Stimulated activated naive CD4-positive, alpha-beta T cell (primary cell): ENCODE measurements at regions not wholly inside any gene's neighbourhood (a gene's known extent, or its start where the extent isn't known, plus 50 kb on each side); places are given as distances from the start of the nearest gene placed in this dataset.
"Not testable (repeated sequence)": the region's sequence is repeated elsewhere in the genome, so short reads cannot be mapped to it uniquely, and the experiment has no call there.

Source experiments
- DNase-seq, 6 experiments: peaks; one replicate each; lab custom pipeline; 2025; lab: John Stamatoyannopoulos, UW

DNA sequence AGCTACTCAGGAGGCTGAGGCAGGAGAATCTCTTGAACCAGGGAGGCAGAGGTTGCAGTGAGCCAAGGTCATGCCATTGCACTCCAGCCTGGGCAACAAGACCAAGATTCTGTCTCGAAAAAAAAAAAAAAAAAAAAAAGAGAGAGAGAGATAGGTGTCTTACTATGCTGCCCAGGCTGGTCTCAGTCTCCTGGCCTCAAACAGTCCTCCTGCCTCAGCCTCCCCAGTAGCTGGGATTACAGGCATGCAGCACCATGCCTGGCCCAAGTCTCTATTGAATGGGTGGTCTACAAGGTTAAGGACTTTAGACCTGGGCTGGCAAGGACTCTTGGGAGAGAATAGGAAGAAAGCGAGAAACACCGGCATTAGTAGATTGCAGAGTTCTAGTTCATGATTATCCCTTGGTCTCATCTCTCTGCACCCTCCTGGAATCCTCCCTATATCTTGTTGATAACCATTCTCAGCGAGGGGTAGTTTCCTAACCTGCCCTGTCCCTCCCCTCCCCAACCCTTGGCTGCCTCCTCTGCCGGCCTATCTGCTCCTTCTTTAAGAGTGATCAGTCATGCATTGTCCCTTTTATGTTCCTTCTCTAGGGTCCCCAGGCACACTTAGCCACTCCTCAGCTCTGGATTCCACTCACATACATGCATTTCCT, 128.1 kb upstream of the MAP1LC3B2 start:
- DNase-seq: no peak

DNA sequence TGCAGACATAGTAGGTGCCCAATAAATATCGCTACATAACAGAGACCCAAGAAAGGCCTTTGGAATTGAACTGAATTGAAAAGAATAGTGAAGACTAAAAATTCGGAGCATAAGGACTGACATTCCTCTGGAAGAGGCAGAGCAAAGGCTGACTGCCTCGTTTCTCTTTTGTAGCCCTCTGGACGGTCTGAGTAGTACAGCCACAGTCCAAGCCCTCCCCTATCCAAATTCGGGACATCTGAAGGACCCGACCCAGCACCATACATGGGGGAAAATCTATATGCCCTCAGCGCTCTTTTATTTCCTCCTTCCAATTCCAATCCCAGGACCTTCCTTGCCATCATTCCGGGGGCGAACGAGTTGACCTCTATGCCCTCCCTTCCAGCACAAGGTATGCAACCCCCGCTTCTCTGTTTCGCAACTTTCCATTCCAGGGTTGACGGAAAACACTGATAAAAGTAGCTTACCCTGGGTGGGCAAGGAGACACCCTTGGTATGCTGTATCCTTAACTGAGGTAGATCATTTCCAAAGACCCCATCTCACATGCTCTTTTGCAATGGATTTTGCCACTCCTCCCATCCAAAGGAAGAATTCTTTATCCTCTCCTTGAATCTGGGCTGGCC, 127.4 kb upstream of the MAP1LC3B2 start:
- no peak for DNase-seq

DNA sequence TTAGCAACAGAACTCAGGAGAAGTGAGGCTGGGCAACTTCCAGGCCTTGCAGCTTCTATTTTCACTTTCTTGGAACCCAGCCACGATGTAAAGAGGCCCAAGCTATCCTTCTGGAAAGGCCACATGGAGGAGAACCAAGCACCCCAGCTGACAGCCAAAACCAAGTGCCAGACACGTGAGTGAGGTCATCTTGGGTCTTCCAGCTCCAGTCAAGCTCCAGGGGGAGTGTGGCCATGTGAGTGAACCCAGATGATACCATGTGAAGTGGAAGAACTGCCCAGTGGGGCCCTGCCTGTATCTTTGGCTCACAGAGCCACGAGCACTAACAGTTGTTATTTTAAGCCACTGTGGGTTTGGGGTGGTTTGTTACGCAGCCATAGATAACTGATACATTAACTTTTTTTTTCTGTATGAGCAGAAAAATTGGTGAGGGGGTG, 126.8 kb upstream of the MAP1LC3B2 start:
- no peak for DNase-seq

DNA sequence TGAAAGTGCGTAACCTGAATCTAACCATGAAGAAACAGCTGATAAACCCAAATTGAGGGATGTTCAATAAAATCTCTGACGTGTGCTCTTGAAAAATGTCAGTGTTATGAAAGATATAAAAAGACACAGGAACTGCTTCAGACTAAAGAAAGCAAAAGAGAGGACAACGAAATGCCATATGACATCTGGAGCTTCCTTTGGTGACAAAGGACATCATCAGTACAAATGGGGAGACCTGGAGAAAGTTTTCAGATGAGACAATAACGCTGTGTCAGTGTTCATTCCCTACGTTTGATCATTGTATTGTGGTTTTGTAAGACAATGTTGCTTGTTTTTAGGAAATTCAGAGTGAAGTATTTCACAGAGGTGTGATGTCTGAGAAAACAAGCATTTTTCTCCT, 125.9 kb upstream of the MAP1LC3B2 start:
- DNase-seq: no peak

DNA sequence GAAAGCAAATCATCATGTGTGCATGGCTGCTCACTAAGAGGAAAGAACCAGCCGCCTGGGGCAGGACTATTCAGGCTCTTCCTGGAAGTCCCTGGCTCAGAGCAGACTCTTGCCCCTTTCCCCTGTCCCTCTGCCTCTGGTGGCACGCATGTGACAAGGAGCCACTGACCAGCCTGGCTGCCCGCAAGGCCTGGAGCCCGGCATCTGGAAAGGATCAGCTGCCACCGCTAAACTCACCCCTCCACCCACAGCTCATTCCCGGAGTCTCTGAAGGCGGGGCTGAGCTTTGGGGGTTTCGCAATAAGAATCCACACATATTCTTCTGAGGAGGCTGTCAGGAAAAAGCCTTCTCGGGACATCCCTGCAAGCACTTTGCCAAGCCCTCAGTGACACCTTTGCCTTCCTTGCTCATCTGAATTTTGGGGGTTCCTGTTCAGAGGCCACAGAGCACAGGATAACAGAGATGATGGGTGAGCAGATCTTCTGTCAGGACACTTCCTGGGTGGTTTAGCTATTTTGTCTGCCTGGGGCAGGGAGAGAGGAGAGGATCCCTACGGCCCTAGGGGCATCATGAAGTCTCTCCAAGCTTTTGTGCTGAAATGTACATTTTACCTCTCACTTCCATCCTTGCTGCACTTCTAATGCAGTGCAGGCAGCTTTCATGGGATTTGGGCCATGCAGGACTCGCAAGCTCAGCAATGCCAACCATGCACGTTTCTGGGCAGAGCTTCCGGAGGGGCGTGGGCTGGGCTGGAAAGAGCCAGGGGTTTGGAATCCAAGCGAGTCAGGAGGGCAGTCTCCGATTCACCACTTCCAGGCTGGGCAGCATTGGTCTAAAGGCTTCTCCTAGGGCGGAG, 124.8 kb upstream of the MAP1LC3B2 start:
- DNase-seq: no peak

DNA sequence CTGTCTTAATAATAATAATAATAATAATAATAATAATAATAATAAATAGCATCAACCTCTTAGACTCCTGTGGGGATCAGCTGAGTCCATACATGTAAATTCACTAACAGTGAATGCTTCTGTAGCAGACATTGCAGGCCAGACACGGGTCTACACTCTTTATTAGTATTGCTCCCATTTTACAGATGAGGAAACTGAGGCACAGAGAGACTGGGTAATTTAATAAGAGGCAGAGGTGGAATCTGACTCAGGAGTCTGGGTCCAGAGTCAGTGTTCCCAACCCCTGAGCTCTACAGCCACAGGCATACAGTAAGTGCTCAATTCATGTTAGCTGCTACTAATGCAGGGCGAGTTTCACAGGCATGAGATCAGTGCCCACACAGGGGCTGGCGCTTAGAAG, 123.2 kb upstream of the MAP1LC3B2 start:
- DNase-seq: no peak

DNA sequence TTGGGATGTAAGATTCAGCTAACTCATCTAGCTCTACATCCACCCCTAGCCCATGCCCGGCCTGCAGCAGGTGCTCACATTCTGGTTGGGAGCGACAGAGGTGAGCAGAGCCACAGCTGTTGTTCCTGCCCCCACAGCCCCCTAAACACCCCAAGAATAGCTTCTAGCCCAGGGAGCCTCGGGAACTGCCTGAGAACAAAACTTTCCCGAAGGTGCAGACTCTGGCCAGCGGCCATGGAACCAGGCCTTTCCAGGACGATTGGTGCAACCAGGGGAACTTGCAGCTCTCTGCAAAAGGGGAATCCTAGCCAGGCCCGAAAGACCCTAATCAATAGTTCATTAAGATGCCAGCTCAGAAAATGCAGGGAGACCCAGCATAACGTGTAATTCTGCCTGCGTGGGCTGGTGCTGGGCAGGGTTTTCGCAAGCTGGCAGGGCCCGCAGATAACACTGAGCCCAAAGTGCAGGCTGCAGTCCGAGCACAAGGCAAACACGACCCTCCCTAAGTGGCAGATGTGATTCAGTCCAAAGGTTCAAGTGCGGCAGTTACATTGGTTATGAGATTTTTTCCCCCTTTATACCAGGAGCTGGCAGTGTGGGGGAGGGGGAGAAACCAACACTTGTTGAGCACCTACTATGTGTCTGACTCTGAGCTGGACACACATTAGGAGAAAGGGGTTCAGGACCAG, 122.5 kb upstream of the MAP1LC3B2 start:
- DNase-seq: no peak

DNA sequence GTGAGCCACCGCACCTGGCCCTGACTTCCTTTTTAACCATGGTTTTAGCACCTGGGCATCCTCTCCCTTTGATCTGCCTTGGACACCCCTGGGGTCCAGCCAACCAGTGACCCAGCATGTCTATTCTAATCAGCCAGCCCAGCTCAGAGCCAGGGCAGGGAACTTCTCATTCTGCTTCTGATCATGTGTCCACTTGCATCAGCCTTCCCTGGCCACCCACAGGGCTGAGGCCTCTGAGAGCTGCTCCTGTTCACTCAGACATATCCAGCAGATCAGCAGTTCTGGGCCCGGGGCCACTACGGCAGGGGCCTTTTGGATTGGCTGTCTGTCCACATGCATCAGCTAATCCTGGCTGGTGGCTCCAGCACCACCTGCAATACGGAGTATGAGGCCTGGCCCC, 117.9 kb upstream of the MAP1LC3B2 start:
- no peak for DNase-seq

DNA sequence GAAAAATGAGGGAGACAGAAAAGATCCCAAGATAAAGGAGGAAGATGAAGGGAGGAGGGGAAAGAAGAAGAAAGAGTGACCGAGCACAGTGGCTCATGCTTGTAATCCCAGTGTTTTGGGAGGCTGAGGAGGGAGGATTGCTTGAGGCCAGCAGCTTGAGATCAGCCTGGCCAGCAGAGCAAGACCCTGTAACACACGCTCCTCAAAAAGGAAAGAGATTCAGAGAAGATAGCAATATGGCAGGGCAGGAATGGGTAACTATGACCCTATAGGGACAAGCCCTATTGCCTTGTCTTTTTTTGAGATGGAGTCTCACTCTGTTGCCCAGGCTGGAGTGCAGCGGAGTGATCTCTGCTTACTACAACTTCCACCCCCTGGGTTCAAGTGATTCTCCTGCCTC, 116.9 kb upstream of the MAP1LC3B2 start:
- no peak for DNase-seq

DNA sequence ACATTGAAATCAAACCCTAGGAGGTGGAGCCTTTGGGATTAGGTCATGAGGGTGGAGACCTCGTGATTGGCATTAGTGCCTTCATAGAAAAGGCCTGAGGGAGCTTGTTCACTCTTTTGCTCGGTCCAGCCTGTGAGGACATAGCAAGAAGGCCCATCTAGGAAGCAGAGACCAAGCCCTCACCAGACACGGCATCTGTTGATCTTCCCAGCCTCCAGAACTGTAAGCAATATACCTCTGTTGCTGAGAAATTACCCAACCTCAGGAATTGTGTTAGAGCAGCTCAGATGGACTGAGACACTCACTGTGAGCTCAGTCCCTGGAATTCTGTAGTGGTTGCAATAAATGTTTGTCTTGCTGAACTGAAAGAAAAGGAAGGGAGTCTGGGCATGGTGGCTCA, 116.2 kb upstream of the MAP1LC3B2 start:
- no peak for DNase-seq

DNA sequence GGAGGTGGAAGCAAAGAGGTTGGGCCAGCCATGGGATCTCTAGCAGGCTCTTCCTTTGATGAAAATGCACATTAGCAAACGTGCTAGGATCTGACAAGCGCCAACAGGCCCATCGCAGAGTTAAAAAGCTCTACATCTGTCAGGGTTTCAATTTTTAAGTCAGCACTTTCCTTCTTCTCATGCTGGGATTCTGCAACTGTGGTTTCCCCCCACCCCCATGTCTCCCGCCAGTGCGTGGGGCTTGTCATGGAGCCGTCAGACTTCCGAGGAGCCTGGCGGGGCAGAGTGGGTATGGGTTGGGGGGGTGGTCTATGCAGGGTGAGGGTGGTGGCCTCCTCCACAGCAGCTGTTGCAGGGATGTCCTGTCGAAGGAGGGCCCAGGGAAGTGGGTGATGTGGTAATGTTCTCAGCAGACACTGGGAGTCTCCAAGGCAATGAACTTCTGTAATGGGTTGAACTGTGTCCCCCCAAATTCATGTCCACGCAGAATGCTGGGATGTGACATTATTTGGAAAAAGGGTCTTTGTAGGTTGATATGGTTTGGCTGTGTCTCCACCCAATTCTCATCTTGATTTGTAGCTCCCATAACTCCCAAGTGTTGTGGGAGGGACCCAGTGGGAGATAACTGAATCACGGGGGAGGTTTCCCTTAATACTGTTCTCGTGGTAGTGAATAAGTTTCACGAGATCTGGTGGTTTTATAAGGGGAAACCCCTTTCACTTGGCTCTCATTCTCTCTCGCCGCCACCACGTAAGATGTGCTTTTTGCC, 115.2 kb upstream of the MAP1LC3B2 start:
- no peak for DNase-seq

DNA sequence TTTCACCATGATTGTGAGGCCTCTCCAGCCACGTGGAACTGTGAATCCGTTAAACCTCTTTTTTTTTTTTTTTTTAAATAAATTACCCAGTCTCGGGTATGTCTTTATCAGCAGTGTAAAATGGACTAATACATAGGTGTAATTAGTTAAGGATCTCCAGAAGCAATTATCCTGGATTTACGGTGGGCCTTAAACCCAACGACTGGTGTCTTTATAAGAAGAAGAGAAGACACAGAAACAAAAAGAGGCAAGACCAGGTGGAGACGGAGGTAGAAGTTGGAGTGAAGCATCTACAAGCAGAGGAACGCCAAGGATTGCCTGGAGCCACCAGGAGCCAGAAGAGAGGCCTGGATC, 114.6 kb upstream of the MAP1LC3B2 start:
- no peak for DNase-seq

DNA sequence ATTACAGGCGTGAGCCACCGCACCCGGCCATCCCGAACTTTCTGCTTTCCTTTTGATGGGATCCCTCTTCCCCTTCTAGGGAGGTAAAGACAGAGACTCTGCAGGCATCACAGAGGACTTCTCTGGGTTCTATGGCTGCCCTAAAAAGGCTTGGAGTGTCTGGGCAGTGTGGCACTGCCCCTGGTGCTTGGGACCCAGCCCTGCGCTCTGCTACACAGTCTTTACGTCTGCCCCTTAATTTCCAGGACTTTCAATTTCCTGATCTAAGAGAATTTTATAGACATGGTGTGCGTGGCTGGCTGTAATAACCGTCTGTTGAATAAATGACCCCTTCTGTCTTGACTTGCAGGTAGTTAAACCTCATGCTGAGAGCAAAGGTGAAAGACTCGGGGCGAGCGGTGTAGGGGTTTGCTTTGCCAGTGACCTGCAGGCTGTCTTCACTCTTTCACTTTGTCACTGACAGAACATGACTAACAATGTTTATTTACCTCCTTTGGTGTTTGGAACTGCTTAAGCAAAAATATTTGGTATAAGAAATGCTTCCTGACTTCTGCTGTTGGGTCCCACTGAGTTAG, 110.9 kb upstream of the MAP1LC3B2 start:
- DNase-seq: no peak

DNA sequence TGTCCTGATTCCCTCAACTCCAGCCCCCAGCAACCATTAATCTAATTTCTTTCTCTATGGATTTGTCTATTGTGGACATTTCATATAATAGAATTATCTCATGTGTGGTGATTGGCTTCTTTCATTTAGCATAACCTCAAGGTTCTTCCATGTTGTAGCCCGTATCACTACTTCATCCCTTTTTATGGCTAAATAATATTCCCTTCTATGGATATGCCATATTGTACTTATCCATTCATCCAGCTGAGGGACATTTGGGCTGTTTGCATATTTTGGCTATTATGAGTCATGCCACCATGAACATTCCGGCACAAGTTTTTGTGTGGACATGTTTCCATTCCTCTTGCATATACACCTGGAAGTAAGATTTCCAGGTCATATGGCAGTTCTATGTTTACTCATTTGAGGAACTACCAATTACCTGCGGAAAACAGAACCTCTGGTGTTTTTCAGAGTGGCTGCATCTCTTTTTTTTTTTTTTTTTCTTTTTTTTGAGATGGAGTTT, 108.7 kb upstream of the MAP1LC3B2 start:
- DNase-seq: no peak

DNA sequence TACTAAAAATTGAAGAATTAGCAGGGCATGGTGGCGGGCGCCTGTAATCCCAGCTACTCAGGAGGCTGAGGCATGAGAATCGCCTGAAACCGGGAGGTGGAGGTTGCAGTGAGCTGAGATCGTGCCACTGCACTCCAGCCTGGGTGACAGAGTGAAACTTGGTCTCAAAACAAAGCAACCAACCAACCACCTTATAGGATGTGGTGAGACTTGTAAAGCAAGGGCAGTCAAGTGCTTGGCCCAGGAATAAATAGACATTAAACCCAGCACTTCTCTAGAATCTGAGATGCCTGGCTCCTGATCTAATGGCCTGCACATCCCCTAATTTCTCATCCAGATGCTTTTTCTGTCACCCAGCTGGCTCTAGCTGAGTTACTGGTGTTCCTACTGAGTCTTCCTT, 106.2 kb upstream of the MAP1LC3B2 start:
- DNase-seq: not testable (repeated sequence)

DNA sequence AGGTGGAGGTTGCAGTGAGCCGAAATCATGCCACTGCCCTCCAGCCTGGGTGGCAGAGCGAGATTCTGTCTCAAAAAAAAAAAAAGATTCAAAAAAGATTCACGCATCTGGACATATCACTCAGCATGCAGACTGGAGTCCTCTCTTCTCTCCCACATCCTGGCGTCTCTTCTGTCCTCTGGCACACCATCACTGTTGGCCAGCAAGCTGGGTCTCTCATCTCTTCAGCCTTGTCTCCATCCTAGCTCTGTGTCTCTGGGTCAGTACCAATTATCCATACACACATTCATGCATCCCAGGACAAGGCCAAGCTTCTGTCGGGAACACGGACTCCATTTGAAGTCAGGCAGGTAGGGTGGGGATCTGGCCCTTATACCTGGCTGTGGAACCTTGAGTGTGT, 105.5 kb upstream of the MAP1LC3B2 start:
- DNase-seq: no peak

DNA sequence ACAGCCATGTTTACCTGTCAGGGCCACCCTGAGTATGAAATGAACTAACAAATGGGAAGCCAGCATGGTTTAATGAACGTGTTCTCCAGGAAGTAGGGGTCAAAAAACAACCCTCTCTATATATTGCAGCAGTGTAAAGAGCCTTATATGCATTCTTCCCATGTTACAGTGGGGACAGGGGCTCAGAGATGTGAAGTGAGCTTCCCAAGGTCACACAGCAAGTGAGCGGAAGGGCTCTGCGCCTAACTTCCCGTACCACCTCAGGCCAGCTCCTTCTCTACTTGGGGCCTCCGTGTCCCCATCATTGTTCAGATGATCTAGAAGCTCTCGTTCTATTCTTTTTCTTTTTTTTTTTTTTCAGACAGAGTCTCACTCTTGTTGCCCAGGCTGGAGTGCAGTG, 105.1 kb upstream of the MAP1LC3B2 start:
- no peak for DNase-seq

DNA sequence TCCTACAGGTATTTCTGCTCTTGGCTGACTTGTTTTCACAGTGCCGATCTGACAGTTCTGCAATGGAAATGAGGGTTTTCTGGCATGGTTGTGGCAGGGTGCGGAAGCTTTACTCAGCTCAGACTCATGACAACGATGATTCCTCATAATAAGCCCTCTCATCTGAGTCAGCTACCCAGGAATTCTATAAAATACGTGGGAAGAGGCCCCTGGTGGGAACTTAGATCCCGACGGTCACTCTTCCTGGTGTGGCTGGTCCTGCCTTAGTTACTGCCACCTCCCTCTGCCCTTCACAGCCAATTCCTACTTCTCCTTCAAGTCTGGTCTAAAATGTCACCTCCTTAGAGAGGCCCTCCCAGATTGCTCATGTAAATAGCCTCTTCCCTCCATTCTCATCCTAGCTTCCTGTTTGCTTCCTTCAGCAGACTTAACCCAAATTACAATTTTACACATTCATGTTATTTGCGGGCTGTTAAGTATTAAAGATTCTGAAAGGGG, 104.2 kb upstream of the MAP1LC3B2 start:
- DNase-seq: no peak

DNA sequence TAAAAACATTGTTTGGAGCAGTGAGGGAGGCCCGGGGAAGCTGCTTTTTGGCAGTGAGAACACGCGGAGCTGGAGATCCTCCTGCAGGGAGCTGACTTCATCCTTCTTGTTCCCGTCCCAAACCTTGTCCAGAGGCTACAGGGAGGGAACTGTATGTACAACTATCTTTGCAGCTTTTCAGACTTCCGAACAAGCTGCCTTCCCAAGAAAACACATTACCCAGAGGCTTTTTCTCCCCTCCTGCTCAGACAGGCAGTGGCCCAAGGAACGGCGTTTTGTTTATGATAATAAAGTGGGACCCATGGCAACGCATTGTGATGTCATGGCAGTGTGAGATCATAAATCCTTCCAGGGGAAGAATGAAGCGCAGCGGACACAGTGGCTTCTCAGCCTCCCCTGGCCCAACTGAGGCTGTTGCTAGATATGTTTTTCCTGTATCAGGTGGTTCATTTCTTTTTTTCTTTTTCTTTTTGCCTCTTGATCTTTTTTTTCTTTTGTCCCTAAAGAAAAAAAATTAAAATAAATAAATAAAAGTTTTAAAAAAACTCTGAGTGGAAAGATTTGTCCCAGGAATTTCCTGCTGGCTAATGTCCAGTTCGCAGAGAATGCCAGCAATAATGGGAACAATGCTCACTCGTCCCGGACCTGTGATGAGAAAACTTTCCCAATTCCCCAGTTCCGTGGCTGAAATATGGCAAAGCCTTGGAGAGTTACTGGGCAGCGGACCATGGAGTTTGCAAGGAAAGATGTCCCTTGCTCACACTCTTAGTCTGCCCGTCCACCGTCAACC, 103.4 kb upstream of the MAP1LC3B2 start:
- no peak for DNase-seq
